ENCODE measurements at regions not wholly inside any gene's neighbourhood (a gene's known extent, or its start where the extent isn't known, plus 50 kb on each side); places are given as distances from the start of the nearest gene placed in this dataset.
"Not testable (repeated sequence)": the region's sequence is repeated elsewhere in the genome, so short reads cannot be mapped to it uniquely, and the experiment has no call there.

DNA sequence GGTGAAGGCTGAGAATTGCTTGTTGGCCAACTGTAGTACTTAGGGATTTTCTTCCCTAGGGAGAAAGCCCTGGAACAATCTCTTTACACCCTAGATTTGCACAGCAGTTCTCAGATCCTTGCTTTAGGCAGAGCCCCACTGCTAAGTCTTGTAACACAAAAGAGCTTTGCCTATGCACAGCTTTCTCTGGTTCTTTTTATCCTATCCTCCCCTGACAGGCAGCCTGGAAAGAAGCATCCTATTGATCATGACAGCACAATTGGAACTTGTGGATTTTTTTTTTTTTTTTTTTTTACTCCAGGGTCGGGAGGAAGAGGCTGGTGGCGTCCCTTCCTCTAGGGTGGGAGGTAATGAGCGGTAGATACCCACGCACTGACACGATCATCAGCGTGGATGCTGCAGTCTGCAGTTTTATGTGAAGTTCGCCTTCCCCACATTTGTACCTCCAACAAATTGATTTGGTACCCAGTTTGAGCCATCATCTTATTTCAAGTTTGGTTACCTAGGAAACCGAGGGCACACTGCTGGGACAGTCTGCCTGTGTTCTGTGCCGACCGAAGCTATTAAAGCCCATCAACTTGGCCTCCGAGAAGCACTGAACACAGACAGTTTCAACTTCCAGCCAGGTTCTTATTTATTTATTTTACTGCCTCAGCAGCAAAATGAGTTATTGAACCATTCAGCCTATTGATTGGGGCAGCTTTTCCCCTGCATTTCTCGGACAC lies 110.1 kb downstream of the NRN1 start:
- no peak for DNase-seq

DNA sequence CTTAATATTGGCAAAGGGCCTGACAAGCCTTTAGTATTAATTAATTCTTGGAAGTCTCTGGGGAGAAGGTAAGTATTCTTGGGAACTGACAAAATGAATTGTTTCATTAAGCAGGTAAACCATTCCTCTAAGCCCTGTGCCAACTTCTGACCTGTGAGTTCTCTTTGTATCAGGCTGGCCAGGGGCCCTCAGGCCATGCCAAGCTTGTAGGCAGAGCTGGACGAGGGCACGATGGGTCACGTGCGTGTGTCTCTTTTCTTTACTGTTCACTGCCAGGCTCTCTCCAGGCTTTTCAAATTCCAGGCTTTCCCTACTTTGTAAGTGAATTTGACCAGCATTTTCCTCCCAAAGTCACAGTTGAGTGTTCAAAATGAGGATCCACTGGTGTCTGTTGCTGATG lies 112.4 kb downstream of the NRN1 start:
- no peak for DNase-seq

DNA sequence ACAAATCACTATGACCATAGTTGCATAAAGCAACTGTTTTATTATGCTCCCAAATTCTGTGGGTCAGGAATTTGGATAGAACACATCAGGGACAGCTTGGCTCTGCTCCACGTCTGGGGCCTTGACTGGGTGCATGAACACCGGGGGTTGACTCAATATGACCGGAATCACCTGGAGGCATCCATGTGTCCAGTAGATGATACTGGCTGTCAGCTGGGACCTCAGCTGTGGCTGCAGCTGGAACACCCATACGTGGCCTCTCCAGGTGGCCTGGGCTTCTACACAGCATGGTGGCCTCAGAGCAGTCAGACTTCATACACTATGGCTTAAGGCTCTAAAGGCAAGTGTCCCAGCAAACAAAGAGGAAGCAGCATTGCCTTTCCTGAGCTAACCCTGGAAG lies 113.4 kb downstream of the NRN1 start:
- no peak for DNase-seq

DNA sequence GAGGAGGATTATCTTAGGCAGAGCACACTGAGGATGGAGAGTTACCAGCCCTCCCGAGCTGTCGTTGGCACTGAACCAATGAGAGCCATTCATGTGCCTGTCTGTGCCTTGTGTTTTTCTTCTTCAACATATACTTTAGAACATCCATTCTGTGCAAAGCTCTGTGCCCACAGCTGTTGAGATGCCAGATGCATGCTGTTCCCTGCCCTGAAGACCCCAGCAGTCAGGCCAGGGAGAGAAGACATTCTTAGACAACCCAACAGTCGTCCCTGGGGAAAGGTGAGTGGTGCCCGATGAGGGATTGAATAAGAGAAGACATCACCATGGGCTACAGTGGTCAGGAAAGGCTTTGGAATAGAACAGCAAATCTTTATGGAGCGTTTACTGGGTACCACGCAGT lies 114.1 kb downstream of the NRN1 start:
- DNase-seq, result no peak

DNA sequence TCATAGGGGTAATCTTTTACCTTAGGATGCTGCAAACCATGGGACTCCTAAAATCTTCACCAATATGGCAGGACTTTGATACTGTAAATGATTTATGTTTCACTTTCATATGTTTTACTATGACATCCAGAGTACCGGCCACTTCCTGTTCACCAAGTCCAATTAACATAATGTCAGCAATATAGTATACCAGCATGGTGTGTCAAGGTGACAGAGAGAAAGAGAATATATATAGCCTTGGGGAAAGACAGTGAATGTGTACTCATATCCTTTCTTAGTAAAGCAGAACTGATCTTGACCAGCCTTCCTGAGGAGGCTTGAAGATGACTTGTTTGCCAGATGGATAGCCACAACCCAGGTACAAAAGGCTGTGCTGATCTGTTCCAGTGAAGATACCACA lies 127.9 kb downstream of the NRN1 start:
- DNase-seq, result no peak

DNA sequence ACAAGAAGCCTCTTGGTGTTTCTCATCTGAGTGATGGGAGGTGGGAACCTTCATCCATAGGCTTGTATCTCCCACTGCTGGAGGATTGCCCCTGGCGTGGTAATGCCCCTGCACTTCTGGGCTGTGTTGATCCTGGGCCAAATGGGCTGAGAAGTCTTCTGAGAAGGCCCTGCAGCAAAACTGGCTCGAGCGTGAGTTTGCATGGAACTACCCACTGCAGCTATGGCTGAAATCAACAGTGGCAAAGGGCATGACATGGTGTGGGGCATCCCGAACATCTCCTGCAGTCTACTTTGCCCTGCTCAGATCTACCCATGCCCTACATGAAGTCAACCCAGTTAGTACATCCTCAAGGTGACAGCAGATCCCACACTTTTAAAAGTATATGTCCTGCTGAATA lies 130.6 kb downstream of the NRN1 start:
- no peak for DNase-seq

DNA sequence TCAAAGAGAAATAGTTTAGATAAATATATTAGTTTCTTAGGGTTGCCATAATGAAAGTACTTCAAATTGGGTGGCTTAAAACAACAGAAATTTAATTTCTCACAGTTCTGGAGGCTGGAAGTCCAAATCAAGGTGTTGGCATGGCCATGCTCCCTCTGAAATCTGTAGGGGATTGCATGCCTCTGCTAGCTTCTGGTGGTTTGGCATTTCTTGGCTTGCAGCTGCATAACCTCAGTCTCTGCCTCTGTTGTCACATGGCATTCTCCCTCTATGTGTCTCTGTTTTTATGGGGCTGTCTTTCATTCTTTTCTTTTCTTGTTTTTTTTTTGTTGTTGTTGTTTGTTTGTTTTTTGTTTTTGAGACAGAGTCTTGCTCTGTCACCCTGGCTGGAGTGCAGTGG lies 132.7 kb downstream of the NRN1 start:
- DNase-seq, result not testable (repeated sequence)

DNA sequence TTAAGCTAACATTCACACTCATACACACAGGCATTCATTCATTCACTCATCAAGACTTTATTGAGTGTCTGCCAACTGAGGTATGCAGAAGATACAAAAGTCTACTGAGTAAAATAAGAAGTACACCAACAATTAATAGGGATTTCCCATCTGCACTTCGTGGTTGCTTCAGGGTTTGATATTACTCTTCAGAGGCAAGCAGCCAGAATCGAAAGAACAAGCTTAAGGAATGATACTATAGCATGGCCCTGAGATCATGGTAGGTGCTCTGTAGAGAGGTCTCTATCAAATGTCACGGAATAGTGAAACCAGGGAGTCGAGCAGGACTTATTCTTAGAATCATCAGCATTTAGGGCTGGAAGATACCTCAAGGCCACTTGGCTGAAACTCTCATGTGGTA lies 135.4 kb downstream of the NRN1 start:
- no peak for DNase-seq

DNA sequence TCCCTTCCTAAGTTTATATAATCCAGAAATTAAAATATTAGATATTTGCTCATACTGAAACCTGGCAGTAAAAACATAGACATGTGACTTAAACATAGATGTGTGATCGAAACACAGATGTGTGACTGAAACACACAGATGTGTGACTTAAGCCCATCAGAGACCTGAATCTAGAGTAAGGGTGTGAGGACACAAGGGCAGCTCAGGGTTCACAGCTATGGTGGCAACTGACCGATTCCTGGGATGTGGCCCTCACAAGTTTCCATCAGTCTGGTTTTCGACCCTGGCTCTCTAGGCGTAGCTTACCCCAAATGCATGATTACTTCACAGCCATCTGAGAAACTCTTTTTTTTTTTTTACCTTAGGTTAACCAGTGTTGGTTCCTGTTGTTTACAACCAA lies 137.0 kb downstream of the NRN1 start:
- DNase-seq, result no peak

DNA sequence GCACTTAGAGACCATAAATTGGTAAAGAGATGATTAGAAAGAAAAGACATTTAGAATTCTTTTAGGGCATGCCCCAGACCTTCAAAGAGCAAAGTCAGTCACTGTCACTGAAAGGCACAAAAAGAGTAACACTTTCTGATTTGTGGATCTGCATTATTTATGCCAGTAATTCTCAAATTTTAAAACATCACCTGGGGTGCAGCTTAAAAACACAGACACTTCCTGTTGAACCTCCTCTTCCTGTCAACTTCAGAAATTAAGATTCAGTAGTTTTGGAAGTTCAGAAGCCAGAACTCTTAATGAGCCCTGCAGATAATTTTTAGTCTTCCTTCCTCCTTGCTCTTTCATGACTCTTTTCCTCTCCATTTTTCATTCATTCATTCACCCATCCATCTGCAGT lies 137.5 kb downstream of the NRN1 start:
- DNase-seq, result no peak

DNA sequence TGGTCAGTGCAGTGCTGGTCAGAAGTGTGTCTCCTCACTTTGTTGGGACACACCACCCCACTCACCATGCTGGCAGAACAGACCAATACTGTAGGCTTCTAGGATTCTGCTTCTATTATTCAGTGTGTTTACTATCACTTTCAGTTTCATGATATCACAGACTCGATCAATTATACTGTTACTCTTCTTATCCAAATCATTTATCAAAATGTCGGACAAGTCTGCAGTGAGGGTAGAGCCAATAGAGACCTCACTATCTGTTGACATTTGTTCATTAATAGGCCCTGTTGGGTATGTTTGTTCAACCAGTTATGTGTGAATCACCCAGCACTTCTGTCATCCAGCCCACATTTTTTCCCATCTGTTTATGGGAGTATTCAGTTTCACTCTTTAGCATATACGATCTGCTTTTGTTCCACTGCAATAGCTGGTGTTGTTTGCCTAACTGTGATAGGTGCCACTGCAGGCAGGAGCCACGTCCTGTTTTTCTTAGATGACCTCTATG lies 140.1 kb downstream of the NRN1 start:
- DNase-seq, result peak; percentile 57

DNA sequence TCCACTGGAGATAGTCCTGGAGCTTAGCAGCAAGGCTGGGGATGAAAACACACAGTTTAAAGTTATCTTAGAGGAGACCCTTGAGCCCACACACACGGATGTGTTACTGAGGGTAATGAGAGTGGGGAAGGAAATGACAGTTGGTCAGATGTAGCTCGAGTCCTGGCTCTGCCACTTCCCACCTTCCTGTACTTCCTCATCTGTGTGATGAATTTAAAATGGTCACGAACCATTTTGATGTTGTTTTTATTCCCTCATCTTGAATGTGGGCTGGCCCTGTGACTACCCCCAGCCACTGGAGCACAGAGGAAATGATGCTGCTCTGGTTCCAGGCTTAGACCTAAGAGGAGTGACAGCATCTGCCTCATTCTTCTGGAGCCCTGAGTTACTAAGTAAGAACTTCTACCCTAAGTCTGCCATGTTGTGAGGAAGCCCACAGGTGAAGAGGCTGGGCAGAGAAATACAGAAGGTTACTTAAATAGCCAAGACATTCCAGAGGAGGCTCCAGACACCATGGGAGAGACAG lies 141.2 kb downstream of the NRN1 start:
- no peak for DNase-seq

DNA sequence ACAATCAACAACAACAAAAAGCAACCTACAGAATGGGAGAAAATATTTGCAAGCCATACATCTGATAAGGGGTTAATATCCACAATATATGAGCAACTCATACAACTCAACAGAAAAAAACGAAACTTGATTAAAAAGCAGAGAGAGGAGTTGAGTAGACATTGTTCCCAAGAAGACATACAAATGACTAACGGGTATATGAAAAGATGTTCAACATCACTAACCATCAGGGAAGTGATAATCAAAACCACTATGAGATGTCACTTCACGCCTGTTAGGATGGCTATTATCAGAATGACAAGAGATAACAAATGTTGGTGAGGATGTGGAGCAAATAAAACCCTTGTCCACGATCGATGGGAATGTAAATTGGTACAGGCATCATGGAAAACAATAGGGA lies 145.9 kb downstream of the NRN1 start:
- no peak for DNase-seq

DNA sequence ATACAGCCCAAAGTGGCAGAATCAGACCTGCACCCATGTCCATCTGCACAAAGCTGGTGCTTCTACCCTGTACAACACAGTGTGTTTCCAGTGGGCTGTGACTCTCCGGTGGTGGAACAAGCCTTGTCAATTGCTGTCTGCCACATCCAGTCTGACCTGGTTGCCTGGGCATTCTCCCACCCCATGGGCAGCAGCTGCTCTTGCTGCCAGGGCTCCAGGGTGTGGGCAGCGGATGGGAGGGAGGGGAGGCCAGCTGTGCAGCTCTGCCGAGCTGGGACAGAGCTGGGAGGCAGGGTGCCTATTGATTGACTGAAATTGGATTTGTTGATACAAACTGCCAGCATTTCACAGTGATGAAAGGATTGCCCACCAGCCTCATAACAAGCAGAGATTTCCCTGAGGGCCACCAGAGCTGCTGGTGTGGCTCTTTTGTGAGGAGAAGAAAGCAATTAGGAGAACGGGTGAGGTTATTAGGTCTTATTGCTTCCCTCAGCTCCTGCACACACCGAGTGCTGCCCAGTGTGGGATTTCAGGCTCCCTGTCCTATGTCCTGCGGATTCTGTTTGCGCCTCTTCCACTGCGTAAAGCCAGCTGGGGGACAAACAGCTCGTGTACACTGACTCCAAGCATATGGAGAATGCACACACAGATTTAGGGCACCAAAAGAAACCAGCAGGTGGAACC lies 150.8 kb downstream of the NRN1 start:
- DNase-seq, result no peak

DNA sequence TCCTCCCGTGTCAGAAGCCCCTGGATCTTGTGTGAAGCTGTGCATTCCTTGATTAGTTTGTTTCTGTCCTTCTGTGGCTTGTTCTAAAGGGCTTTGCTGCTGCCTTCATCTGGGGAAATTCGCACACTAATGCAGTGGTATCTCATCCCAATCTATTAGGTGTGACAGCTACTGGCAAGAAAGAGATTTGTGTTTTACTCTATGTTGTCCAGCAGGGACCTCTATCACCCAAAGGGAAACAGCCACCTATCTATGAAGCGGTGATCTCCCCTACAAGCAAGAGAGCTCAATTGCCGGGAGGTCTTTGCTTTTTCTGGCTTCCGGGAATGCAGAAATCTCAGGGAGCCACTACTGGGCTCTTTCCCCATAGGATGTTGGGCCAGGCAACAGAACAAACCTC lies 151.8 kb downstream of the NRN1 start:
- DNase-seq, result no peak

DNA sequence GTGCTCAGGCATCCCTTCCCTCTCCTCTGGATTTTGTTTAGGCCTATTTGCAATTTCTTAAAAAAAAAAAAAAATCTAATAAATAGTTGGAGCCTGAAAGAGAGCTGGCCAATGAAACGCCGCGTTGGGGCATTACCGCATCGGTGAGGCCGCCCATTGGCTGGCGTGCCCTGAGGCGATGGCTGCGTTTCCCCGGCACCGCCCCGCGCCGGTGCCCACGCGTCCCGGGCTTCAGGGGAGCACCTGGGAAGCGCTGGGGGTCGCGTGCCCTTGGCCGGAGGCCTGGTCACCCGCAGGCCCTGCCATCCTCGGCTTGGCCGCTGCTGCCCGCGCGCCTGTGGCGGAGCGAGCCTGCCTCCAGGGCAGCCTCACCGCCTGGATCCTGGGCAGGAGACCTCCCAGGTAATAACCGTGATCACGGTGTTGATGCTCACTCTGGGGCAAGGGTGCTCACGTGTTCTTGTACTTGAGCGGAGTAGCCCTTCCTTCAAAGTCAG lies 155.4 kb downstream of the NRN1 start:
- peak; percentile 5 for DNase-seq

DNA sequence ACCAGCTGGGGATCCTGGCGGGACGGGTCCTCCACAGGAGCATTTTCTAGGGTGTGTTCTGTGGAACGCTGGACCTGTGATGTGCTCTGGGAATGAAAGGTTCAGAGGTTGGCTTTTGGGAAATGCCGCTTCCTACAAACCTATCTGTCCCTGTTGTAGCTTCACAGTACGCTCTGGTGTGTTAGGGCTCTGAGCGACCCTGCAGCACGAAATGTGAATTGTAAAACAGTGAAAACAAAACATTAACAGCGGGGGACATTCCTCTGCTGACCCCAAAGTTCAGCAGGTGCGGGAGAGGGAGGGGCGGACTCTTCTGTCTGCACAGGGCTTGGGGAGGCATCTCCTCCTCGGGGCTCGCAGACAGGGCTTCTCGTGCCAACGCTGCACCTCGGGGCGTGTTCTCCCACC lies 155.9 kb downstream of the NRN1 start:
- DNase-seq, result no peak

DNA sequence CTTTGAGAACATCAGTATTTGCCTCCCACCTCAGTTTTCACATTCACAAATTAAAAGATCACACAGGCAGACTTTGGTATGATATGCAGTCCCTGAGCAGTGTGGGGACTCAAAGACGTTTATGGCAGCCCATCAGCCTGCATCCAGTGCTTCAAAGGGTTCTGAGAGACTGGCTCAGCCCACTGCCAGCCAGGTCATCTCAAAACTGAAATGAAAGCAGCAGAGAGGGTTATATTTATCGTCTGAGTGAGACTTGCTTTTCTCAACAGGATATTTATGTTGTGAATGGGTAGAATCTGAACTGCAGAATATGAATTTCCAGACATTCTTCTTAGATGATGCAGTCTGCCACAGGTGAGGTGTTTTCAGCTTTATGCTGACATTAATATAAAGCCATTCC lies 159.8 kb downstream of the NRN1 start:
- DNase-seq, result no peak

DNA sequence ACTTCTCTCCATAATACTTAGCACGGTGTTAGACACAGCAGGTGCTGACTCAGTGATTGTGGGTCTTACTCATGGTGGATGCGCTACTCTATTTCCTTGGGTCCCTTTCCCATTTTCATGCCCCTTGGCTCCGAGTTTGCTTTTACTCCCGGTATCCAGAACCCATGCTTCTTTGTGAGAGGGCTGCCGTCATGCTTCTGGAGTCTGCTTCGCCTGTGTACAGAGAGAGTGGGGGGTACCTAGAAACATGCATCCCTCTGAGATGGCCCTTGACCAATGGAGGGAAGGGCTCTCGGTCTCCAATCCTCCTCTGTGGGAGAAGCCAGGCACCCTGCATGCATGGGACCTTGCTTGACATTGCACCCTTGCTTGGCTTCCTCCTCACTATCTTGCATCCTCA lies 160.4 kb downstream of the NRN1 start:
- DNase-seq, result no peak

DNA sequence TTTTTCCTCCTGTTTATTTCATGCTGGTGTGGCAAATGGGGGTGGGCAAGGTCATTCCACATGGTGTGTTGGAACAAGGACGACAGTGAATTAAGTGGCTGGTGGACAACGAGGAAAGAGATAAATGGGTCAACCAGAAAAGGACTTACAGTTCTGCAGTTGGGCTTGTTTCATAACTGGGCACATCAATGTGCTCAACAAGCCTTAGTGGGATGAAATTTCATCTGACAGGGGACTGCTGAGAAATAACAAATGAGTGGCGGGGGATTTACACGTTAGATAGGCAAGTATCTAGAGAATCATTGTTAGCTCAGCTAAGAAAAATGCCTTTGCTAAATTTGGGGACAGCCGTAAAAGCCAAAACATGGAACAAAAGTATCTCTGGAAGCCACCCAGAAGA lies 163.6 kb downstream of the NRN1 start:
- DNase-seq, result no peak

DNA sequence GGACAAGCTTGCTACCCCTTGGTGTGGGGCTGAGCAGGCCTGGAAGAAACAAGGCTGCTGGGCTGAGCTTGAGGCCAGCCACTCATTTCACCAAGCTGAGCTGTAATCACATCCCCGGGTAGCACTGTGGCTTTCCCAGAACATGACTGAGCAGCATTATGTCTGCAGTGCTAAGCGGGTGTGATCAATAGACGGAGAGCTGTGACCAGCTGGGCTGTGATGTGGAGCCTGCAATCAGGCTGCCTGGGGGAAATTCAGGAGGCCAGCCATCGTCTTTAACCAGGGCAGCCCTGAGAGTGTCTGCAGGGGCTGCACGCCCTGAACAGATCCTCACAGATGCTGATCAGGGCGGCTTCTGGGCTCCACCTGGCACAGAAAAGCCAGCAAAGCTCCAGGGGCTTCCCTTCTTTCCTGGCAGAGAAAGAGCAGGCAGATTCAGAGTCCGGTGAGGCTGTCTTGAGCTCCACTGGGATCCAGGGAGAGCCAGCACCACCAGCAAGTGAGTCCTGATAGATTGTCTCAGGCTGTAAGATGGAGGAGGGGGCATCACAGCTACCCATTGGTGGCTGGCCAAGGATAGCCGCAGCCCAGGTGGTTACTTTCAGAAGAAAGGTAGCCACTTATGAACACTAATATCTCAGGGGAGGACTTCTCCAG lies 165.9 kb downstream of the NRN1 start:
- DNase-seq, result no peak

DNA sequence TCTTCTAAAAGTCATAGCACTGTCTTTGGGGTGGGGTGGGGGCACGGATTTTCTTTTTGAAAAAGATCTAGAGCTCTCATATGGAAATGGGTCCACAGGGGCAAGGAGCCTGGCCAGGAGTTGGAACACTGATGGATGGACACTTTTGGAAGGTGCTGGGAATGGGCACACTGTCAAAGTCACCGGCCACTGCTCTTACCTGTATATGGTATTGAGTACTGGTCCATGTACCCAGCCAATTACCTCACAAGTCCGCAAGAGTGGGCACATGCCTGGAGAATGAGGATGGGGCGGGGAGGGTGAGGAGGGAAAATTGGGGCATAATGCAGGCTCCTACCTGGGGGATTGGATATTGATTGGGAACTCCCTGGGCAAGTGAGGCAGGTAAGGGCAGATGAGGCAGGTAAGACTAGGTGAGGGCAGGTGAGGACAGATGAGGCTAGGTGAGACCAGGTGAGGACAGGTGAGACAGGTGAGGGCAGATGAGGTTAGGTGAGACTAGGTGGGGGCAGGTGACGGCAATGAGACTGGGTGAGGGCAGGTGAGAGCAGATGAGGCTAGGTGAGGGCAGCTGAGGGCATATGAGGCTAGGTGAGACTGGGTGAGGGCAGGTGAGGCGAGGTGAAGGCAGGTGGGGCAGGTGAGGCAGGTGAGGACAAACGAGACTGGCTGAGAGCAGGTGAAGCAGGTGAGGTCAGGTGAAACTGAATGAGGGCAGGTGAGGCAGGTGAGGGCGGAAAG lies 167.9 kb downstream of the NRN1 start:
- DNase-seq, result no peak

DNA sequence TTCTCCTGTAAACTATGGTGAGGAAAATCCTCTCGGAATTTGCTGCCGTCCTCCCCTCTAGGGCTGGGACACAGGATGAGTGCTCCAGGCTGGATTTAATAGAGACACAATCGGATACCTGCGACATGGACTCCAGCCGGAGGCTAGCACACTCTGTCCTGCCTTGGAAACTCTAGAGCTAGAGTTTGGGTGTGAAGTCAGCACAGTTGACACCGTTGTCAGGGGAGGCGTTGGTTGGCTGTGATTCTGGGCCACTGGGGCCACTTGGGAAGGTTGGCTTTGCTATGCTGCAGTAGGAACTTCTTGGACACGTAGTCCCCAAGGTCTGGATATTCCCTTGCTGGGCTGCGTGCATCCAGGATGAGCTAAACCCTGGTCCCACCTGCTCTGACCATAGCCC lies 169.4 kb downstream of the NRN1 start:
- no peak for DNase-seq
